Mesenchymal stem cell (in vitro differentiated cells and primary cell): ENCODE measurements at regions not wholly inside any gene's neighbourhood (a gene's known extent, or its start where the extent isn't known, plus 50 kb on each side); places are given as distances from the start of the nearest gene placed in this dataset.

Experiments
- DNase-seq: peaks from one replicate; pipeline ENCODE4 v3.0.0-alpha.2; 2013
- H2AFZ ChIP-seq: one replicate; pipeline ENCODE4 v1.6.1; 2013; ENCODE audit warnings: low read depth, mild to moderate bottlenecking, control low read depth, inconsistent platforms, low read length, moderate library complexity
- H2AK5ac ChIP-seq: 2 replicates; pipeline ENCODE4 v1.6.1; 2013; ENCODE audit warnings: low read length, moderate library complexity, mild to moderate bottlenecking, inconsistent platforms; ENCODE audit not compliant: severe bottlenecking
- H2BK120ac ChIP-seq: one replicate; pipeline ENCODE4 v1.6.1; 2013; ENCODE audit warnings: low read depth, mild to moderate bottlenecking, inconsistent platforms, low read length, moderate library complexity
- H2BK12ac ChIP-seq, 2 experiments: one replicate each; pipeline ENCODE4 v1.6.1; 2013; ENCODE audit warnings: inconsistent platforms in 2 of 2, low read length in 2 of 2, mild to moderate bottlenecking in 2 of 2, moderate library complexity in 2 of 2, control low read depth in 1 of 2
- H2BK15ac ChIP-seq: one replicate; pipeline ENCODE4 v1.6.1; 2013; ENCODE audit warnings: mild to moderate bottlenecking, low read depth, inconsistent platforms; ENCODE audit not compliant: poor library complexity, severe bottlenecking
- H2BK5ac ChIP-seq: 2 replicates; pipeline ENCODE4 v1.6.1; 2013; ENCODE audit warnings: low read depth, mild to moderate bottlenecking, low read length, control low read depth, inconsistent platforms; ENCODE audit not compliant: poor library complexity, severe bottlenecking
- H3K14ac ChIP-seq, 2 experiments: one replicate each; pipeline ENCODE4 v1.6.1; 2013; ENCODE audit warnings: inconsistent platforms in 2 of 2, low read length in 2 of 2, control low read depth in 1 of 2, mild to moderate bottlenecking in 1 of 2, moderate library complexity in 1 of 2
- H3K18ac ChIP-seq, 2 experiments: one replicate each; pipeline ENCODE4 v1.6.1; 2013; ENCODE audit warnings: inconsistent platforms in 2 of 2, low read length in 2 of 2, control low read depth in 1 of 2, low read depth in 1 of 2, mild to moderate bottlenecking in 1 of 2
- H3K23ac ChIP-seq, 2 experiments: one replicate each; pipeline ENCODE4 v1.6.1; 2013; ENCODE audit warnings: inconsistent platforms in 2 of 2, low read length in 2 of 2, mild to moderate bottlenecking in 2 of 2, moderate library complexity in 2 of 2, control low read depth in 1 of 2
- H3K27ac ChIP-seq: 2 replicates; pipeline ENCODE4 v1.5.1; 2013; ENCODE audit warnings: mild to moderate bottlenecking, moderate library complexity, low read length, control low read depth, inconsistent platforms; ENCODE audit not compliant: poor library complexity, severe bottlenecking
- H3K27me3 ChIP-seq, 2 experiments: 2 replicates each; pipeline versions ENCODE4 v1.6.1 to v1.7.0; 2013; ENCODE audit warnings: low read length in 2 of 2, mild to moderate bottlenecking in 2 of 2, moderate library complexity in 2 of 2, control low read depth in 1 of 2, inconsistent platforms in 1 of 2; ENCODE audit not compliant: control insufficient read depth in 1 of 2, insufficient read depth in 1 of 2
- H3K36me3 ChIP-seq, 2 experiments: 2 replicates each; pipeline versions ENCODE4 v1.6.1 to v1.7.0; 2013; ENCODE audit warnings: low read length in 2 of 2, control low read depth in 1 of 2, inconsistent platforms in 1 of 2, low read depth in 1 of 2, mild to moderate bottlenecking in 1 of 2; ENCODE audit not compliant: insufficient read depth in 2 of 2, control insufficient read depth in 1 of 2
- H3K4ac ChIP-seq, 2 experiments: one replicate each; pipeline ENCODE4 v1.6.1; 2013; ENCODE audit warnings: inconsistent platforms in 2 of 2, low read length in 2 of 2, mild to moderate bottlenecking in 2 of 2, moderate library complexity in 2 of 2, control low read depth in 1 of 2, low read depth in 1 of 2
- H3K4me1 ChIP-seq: 2 replicates; pipeline ENCODE4 v1.6.1; 2013; ENCODE audit warnings: low read depth, low read length, control low read depth; ENCODE audit not compliant: control insufficient read depth, insufficient read depth
- H3K4me2 ChIP-seq: 2 replicates; pipeline ENCODE4 v1.6.1; 2013; ENCODE audit warnings: low read length, mild to moderate bottlenecking, inconsistent platforms; ENCODE audit not compliant: poor library complexity, severe bottlenecking
- H3K4me3 ChIP-seq, 2 experiments: 2 replicates each; pipeline versions ENCODE4 v1.5.1 to v1.7.0; 2013; ENCODE audit warnings: low read length in 2 of 2, mild to moderate bottlenecking in 2 of 2, control low read depth in 1 of 2, low read depth in 1 of 2; ENCODE audit not compliant: insufficient read depth in 1 of 2
- H3K79me1 ChIP-seq: replicated peaks from 2 replicates; pipeline ENCODE4 v1.6.1; 2013; ENCODE audit warnings: mild to moderate bottlenecking, control low read depth, low read length, inconsistent platforms; ENCODE audit not compliant: poor library complexity, severe bottlenecking
- H3K9ac ChIP-seq: 2 replicates; pipeline ENCODE4 v1.7.0; 2013; ENCODE audit warnings: mild to moderate bottlenecking, low read length, moderate library complexity
- H3K9me3 ChIP-seq: 2 replicates; pipeline ENCODE4 v1.7.0; 2013; ENCODE audit warnings: mild to moderate bottlenecking, low read length; ENCODE audit not compliant: control insufficient read depth
- H4K8ac ChIP-seq: one replicate; pipeline ENCODE4 v1.6.1; 2013; ENCODE audit warnings: inconsistent platforms, mild to moderate bottlenecking, low read length, moderate library complexity
- H4K91ac ChIP-seq: one replicate; pipeline ENCODE4 v1.6.1; 2013; ENCODE audit warnings: mild to moderate bottlenecking, low read length, inconsistent platforms
- WGBS: methylation state at CpG from one replicate; pipeline ENCODE4 v1.1.7; 2013; ENCODE audit warnings: mixed read lengths; 5-methylcytosine and 5-hydroxymethylcytosine counted together

- no peaks in the 10 kb centered on the region for H3K9me3 ChIP-seq
These were observed 74.1 kb downstream of the TFAP2C start for GRCh38 chr20:56702931-56703840.

DNA sequence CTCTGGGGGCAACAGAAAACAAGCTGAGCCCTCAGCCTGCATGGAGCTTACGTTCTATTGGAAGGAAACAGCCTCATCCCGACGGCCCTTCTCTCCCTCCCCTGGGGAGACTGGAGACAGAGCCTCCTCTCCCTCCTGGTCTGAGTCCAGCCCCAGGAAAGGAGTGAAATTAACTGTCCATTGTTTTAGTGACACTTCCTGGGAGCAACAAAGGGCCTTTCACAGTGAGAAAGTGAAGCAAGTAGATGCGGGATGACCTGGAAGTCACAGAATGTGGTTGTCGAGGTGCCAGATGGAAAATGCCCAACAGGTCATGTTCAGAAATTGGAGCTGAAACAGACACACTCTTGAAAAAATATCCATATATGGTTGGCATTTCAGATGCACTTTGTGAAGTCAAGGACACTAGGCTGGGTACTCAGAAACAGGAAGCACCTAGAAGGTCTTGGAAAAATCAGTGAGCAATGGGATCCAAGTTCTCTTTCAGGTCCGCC, 77.8 kb downstream of the TFAP2C start:
- Histone ChIP-seq H2AFZ (no peak overlapping the region), H4K8ac (no peak overlapping the region), H3K18ac (no peak overlapping the region), H3K4me3 (no peak overlapping the region), H3K23ac (no peak overlapping the region), H2BK12ac (no peak overlapping the region), H3K14ac (no peak overlapping the region), H3K79me1 (no peaks in the 10 kb centered on the region), H2BK5ac (no peak overlapping the region), H3K4ac (no peak overlapping the region), H3K4me1 (peaks cover 8% of the 10 kb centered on the region), H4K91ac (no peak overlapping the region), H2BK120ac (no peak overlapping the region), H3K9me3 (no peaks in the 10 kb centered on the region), H3K27ac (no peak overlapping the region), H3K36me3 (no peaks in the 10 kb centered on the region), H2BK15ac (no peak overlapping the region), H3K4me2 (no peak overlapping the region), H2AK5ac (no peak overlapping the region), H3K9ac (no peak overlapping the region), H3K27me3 (peaks cover 0 to 17% of the 10 kb centered on the region in 2 experiments)
- WGBS, result 86% methylated on average over 6 of the region's 6 CpGs
- DNase-seq, result no peak

More at GRCh38 chr20:56702931-56703840, 74.1 kb downstream of the TFAP2C start:
- H2BK120ac ChIP-seq, result no peak overlapping the region
- H2AFZ ChIP-seq, result no peak overlapping the region
- no peak overlapping the region for H3K27ac ChIP-seq
- peaks cover 2% of the 10 kb centered on the region for H3K4me1 ChIP-seq
- H2BK15ac ChIP-seq, result no peak overlapping the region
- DNase-seq, result no peak
- H2BK12ac ChIP-seq, result no peak overlapping the region
- no peak overlapping the region for H3K4me2 ChIP-seq
- no peak overlapping the region for H2AK5ac ChIP-seq
- H3K18ac ChIP-seq, result no peak overlapping the region
- no peaks in the 10 kb centered on the region for H3K36me3 ChIP-seq
- H4K8ac ChIP-seq, result no peak overlapping the region
- no peak overlapping the region for H2BK5ac ChIP-seq
- peaks cover 0 to 30% of the 10 kb centered on the region in 2 experiments for H3K27me3 ChIP-seq
- WGBS, result 92% methylated on average over 19 of the region's 21 CpGs
- H3K79me1 ChIP-seq, result no peaks in the 10 kb centered on the region
- no peak overlapping the region for H3K4ac ChIP-seq
- no peak overlapping the region for H3K4me3 ChIP-seq
- no peak overlapping the region for H3K14ac ChIP-seq
- no peak overlapping the region for H3K9ac ChIP-seq
- no peak overlapping the region for H4K91ac ChIP-seq
- no peak overlapping the region for H3K23ac ChIP-seq

DNA sequence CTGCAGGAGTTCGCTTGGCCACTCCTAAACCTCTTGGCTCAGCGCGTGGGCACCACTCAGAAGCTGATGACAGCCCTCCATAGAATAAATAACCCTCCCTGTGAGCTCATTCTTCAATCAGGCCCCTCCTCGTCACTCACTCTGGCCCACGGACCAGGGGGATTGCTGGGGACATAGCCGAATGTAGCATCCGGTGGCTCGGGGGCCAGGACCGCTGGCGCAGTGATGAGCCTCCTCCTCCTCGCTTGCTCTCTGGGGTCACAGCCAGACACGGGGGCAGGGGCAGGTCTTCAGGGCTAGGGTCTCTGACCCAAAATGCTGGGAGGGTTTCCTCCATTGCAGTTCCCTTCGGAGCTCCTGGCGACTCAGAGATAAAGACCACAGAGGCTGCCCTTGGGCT, 79.9 kb downstream of the TFAP2C start:
- Histone ChIP-seq H2BK5ac (no peak overlapping the region), H4K91ac (no peak overlapping the region), H3K27me3 (peaks cover 0 to 13% of the 10 kb centered on the region in 2 experiments), H3K9ac (no peak overlapping the region), H3K4me3 (no peak overlapping the region), H3K4me2 (no peak overlapping the region), H2BK12ac (no peak overlapping the region), H2BK120ac (no peak overlapping the region), H3K18ac (no peak overlapping the region), H3K79me1 (no peaks in the 10 kb centered on the region), H2AK5ac (no peak overlapping the region), H3K27ac (no peak overlapping the region), H3K23ac (no peak overlapping the region), H3K9me3 (no peaks in the 10 kb centered on the region), H3K4ac (no peak overlapping the region), H3K14ac (no peak overlapping the region), H3K36me3 (no peaks in the 10 kb centered on the region), H2BK15ac (no peak overlapping the region), H4K8ac (no peak overlapping the region), H3K4me1 (peaks cover 12% of the 10 kb centered on the region), H2AFZ (no peak overlapping the region)
- WGBS, result 88% methylated on average over 14 of the region's 14 CpGs
- DNase-seq, result no peak

DNA sequence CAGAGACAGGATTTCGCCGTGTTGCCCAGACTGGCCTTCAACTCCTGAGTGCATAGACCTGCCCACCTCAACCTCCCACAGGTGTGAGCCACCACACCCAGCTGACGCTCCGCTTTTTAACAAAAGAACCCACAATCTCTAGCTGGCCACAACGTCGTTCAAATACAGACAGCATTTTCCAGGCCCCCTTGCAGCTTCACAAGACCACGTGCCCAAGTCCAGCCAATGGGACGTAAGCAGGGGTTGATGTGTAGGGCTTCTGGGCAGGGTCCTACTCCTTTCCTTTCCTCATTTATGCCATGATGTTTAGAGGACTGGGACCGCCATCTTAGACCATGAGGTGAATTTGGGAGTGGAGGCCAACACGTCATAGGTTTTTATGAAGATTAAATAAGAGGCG, 81.0 kb downstream of the TFAP2C start:
- no peak overlapping the region for H2AFZ ChIP-seq
- H2BK12ac ChIP-seq, result no peak overlapping the region
- peaks cover 0 to 10% of the 10 kb centered on the region in 2 experiments for H3K27me3 ChIP-seq
- H4K91ac ChIP-seq, result no peak overlapping the region
- no peak overlapping the region for H2BK120ac ChIP-seq
- no peak overlapping the region for H3K4me2 ChIP-seq
- no peaks in the 10 kb centered on the region for H3K79me1 ChIP-seq
- no peak for DNase-seq
- no peak overlapping the region for H2AK5ac ChIP-seq
- H3K4ac ChIP-seq, result no peak overlapping the region
- H3K27ac ChIP-seq, result no peak overlapping the region
- no peak overlapping the region for H3K23ac ChIP-seq
- no peak overlapping the region for H3K4me3 ChIP-seq
- H3K18ac ChIP-seq, result no peak overlapping the region
- no peaks in the 10 kb centered on the region for H3K9me3 ChIP-seq
- 98% methylated on average over 9 of the region's 11 CpGs for WGBS
- H4K8ac ChIP-seq, result no peak overlapping the region
- no peak overlapping the region for H2BK5ac ChIP-seq
- H2BK15ac ChIP-seq, result no peak overlapping the region
- peaks cover 10% of the 10 kb centered on the region for H3K4me1 ChIP-seq
- H3K36me3 ChIP-seq, result no peaks in the 10 kb centered on the region
- H3K14ac ChIP-seq, result no peak overlapping the region
- no peak overlapping the region for H3K9ac ChIP-seq
